ENCODE measurements at regions not wholly inside any gene's neighbourhood (a gene's known extent, or its start where the extent isn't known, plus 50 kb on each side); places are given as distances from the start of the nearest gene placed in this dataset.

GRCh38 chr2:182521453-182522404 lies 94.9 kb upstream of the PDE1A start:
- Histone ChIP-seq H2AFZ (ENCODE audit: low read length) (peak overlapping the region; percentile 72), H3K36me3 (ENCODE audit: insufficient read depth, low read length) (no peaks in the 10 kb centered on the region), H3K9me3 (ENCODE audit: insufficient read depth, low read depth, low read length) (no peaks in the 10 kb centered on the region), H3K27me3 (ENCODE audit: insufficient read depth, low read length, poor library complexity, severe bottlenecking) (no peaks in the 10 kb centered on the region), H4K20me1 (ENCODE audit: insufficient read depth, low read length, poor library complexity, severe bottlenecking) (no peaks in the 10 kb centered on the region), H3K9me2 (replicated peaks; ENCODE audit: low read depth, low read length) (no peaks in the 10 kb centered on the region), H3K9ac (ENCODE audit: low read depth, low read length, poor library complexity, severe bottlenecking) (peak overlapping the region; percentile 57), H3F3A (ENCODE audit: low read depth) (peaks cover 6% of the 10 kb centered on the region; the same call in 1 of the 2 replicates), H3K4me2 (ENCODE audit: low read depth, low read length, poor library complexity, severe bottlenecking) (peak overlapping the region; percentile 82), H3K4me3 (ENCODE audit: low read length, poor library complexity, severe bottlenecking) (peak overlapping the region; percentile 67), H3K79me2 (ENCODE audit: insufficient read depth, low read length) (no peaks in the 10 kb centered on the region), H3K4me1 (ENCODE audit: insufficient read depth, low read length, poor library complexity, severe bottlenecking) (peaks cover 29% of the 10 kb centered on the region)
- no peak for TF ChIP-seq EZH2phosphoT487 (IDR thresholded peaks at IDR 0.05; ENCODE audit: borderline replicate concordance)
- TF ChIP-seq CTCF (conservative IDR thresholded peaks at IDR 0.05; ENCODE audit: low read length) = no peak

- no peaks in the 10 kb centered on the region for H3K36me3 ChIP-seq (ENCODE audit: insufficient read depth, low read length)
- no peaks in the 10 kb centered on the region for H3K27me3 ChIP-seq (ENCODE audit: insufficient read depth, low read length, poor library complexity, severe bottlenecking)
- H3K9me2 ChIP-seq (replicated peaks; ENCODE audit: low read depth, low read length) = no peaks in the 10 kb centered on the region
- TF ChIP-seq CTCF (conservative IDR thresholded peaks at IDR 0.05; ENCODE audit: low read length) = no peak
- no peak for TF ChIP-seq EZH2phosphoT487 (IDR thresholded peaks at IDR 0.05; ENCODE audit: borderline replicate concordance)
- peaks cover 6% of the 10 kb centered on the region; the same call in 1 of the 2 replicates for H3F3A ChIP-seq (ENCODE audit: low read depth)
- H3K79me2 ChIP-seq (ENCODE audit: insufficient read depth, low read length) = no peaks in the 10 kb centered on the region
- H4K20me1 ChIP-seq (ENCODE audit: insufficient read depth, low read length, poor library complexity, severe bottlenecking) = no peaks in the 10 kb centered on the region
- H3K4me2 ChIP-seq (ENCODE audit: low read depth, low read length, poor library complexity, severe bottlenecking) = peak overlapping the region; percentile 82
- peaks cover 29% of the 10 kb centered on the region for H3K4me1 ChIP-seq (ENCODE audit: insufficient read depth, low read length, poor library complexity, severe bottlenecking)
- peak overlapping the region; percentile 67 for H3K4me3 ChIP-seq (ENCODE audit: low read length, poor library complexity, severe bottlenecking)
- H3K9me3 ChIP-seq (ENCODE audit: insufficient read depth, low read depth, low read length) = no peaks in the 10 kb centered on the region
- peak overlapping the region; percentile 72 for H2AFZ ChIP-seq (ENCODE audit: low read length)
- H3K9ac ChIP-seq (ENCODE audit: low read depth, low read length, poor library complexity, severe bottlenecking) = peak overlapping the region; percentile 57
Observed at GRCh38 chr2:182522405-182522896, 95.6 kb upstream of the PDE1A start.

- H3K9ac ChIP-seq (ENCODE audit: low read depth, low read length, poor library complexity, severe bottlenecking) = peak overlapping the region; percentile 57
- H3K79me2 ChIP-seq (ENCODE audit: insufficient read depth, low read length) = no peaks in the 10 kb centered on the region
- H3K9me2 ChIP-seq (replicated peaks; ENCODE audit: low read depth, low read length) = no peaks in the 10 kb centered on the region
- no peaks in the 10 kb centered on the region for H3K36me3 ChIP-seq (ENCODE audit: insufficient read depth, low read length)
- peaks cover 29% of the 10 kb centered on the region for H3K4me1 ChIP-seq (ENCODE audit: insufficient read depth, low read length, poor library complexity, severe bottlenecking)
- no peaks in the 10 kb centered on the region for H4K20me1 ChIP-seq (ENCODE audit: insufficient read depth, low read length, poor library complexity, severe bottlenecking)
- no peak for TF ChIP-seq CTCF (conservative IDR thresholded peaks at IDR 0.05; ENCODE audit: low read length)
- no peak for TF ChIP-seq EZH2phosphoT487 (IDR thresholded peaks at IDR 0.05; ENCODE audit: borderline replicate concordance)
- H3K4me2 ChIP-seq (ENCODE audit: low read depth, low read length, poor library complexity, severe bottlenecking) = peak overlapping the region; percentile 82
- peak overlapping the region; percentile 72 for H2AFZ ChIP-seq (ENCODE audit: low read length)
- peaks cover 6% of the 10 kb centered on the region; the same call in 1 of the 2 replicates for H3F3A ChIP-seq (ENCODE audit: low read depth)
- H3K4me3 ChIP-seq (ENCODE audit: low read length, poor library complexity, severe bottlenecking) = peak overlapping the region; percentile 67
- no peaks in the 10 kb centered on the region for H3K27me3 ChIP-seq (ENCODE audit: insufficient read depth, low read length, poor library complexity, severe bottlenecking)
- no peaks in the 10 kb centered on the region for H3K9me3 ChIP-seq (ENCODE audit: insufficient read depth, low read depth, low read length)
Observed at GRCh38 chr2:182522972-182523473, 96.2 kb upstream of the PDE1A start.
